ENCODE measurements at regions not wholly inside any gene's neighbourhood (a gene's known extent, or its start where the extent isn't known, plus 50 kb on each side); places are given as distances from the start of the nearest gene placed in this dataset.

DNA sequence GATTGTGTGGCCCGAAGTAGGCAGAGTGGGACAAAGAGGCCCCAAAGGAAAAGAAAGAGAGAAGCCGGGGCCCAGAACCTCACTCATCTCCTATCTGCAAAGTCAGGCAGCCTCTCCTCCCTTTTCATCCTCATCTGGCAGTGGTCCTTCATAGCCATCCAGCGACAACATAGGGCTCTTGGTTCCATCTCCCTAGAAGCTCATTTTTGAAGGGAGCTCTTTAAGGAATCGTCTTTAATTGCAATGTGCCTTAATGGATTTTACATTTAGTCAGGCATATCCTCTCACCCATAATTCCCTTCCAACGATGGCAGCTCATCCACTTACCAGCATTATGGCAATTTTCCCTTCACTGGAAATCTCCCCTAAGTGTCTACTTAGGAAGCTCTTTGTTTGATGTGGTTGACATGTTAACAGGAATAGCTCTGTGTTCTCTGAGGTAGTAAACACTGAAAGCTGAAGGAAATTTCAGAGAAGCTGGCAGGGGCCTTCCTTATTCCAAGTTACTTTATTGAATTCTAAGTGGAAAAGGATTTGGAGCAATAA lies 780.6 kb downstream of the TSN start:
- DNase-seq (ENCODE audit: low read depth in 1 of 2, low spot score in 1 of 2), result no peak
- Histone ChIP-seq H3K4me3 (no peak overlapping the region), H3K4me1 (ENCODE audit: low read depth) (peaks cover 3% of the 10 kb centered on the region), H3K36me3 (no peaks in the 10 kb centered on the region), H3K27me3 (no peaks in the 10 kb centered on the region), H3K9me3 (ENCODE audit: low read depth) (no peaks in the 10 kb centered on the region), H3K27ac (no peak overlapping the region)
- TF ChIP-seq, protein P1, sequence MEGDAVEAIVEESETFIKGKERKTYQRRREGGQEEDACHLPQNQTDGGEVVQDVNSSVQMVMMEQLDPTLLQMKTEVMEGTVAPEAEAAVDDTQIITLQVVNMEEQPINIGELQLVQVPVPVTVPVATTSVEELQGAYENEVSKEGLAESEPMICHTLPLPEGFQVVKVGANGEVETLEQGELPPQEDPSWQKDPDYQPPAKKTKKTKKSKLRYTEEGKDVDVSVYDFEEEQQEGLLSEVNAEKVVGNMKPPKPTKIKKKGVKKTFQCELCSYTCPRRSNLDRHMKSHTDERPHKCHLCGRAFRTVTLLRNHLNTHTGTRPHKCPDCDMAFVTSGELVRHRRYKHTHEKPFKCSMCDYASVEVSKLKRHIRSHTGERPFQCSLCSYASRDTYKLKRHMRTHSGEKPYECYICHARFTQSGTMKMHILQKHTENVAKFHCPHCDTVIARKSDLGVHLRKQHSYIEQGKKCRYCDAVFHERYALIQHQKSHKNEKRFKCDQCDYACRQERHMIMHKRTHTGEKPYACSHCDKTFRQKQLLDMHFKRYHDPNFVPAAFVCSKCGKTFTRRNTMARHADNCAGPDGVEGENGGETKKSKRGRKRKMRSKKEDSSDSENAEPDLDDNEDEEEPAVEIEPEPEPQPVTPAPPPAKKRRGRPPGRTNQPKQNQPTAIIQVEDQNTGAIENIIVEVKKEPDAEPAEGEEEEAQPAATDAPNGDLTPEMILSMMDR (IDR thresholded peaks at IDR 0.05; ENCODE audit: low read depth, low read length), result no peak

DNA sequence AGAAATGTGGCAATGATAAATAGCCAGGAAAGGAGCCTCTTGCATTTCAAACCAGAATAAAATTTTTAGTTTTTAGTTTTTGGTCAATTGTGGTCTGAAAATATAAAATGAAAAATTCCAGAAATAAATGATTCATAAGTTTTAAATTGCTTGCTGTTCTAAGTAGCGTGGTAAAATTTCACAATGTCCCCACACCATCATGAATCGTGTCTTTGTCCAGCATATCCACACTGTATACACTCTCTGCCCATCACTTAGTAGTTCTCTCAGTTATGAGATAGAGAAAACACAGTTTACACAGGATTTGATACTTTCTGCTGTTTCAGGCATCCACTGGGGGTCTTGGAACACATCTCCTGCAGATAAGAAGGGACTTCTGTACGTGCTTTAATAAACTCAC lies 783.9 kb downstream of the TSN start:
- DNase-seq (ENCODE audit: low read depth in 1 of 2, low spot score in 1 of 2), result peak in 1 of 2 donors; percentile 51
- Histone ChIP-seq H3K4me1 (ENCODE audit: low read depth) (no peaks in the 10 kb centered on the region), H3K27ac (no peak overlapping the region), H3K36me3 (no peaks in the 10 kb centered on the region), H3K9me3 (ENCODE audit: low read depth) (no peaks in the 10 kb centered on the region), H3K27me3 (no peaks in the 10 kb centered on the region), H3K4me3 (no peak overlapping the region)
- TF ChIP-seq, protein P1 (IDR thresholded peaks at IDR 0.05; ENCODE audit: low read depth, low read length), result no peak

DNA sequence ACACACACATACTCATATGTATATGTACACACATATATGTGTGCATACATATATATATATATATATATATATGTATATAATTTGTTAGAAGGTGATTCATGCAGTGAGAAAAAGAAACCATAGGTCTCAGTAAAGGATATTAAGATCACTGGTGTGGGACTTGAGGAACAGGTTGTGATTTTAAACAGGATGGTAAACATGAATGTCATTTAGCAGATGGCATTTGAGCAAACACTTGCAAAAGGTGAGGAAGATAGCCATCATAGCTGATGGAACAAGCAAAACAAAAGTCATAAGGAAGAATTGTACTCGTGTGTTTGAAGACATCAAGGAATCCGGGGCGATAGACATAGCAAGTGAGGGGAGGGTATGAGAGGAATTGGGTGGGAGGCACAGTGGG lies 784.5 kb downstream of the TSN start:
- Histone ChIP-seq H3K9me3 (ENCODE audit: low read depth) (no peaks in the 10 kb centered on the region), H3K36me3 (no peaks in the 10 kb centered on the region), H3K4me3 (no peak overlapping the region), H3K4me1 (ENCODE audit: low read depth) (no peaks in the 10 kb centered on the region), H3K27me3 (no peaks in the 10 kb centered on the region), H3K27ac (no peak overlapping the region)
- DNase-seq (ENCODE audit: low read depth in 1 of 2, low spot score in 1 of 2), result no peak
- TF ChIP-seq, protein P1 (IDR thresholded peaks at IDR 0.05; ENCODE audit: low read depth, low read length), result no peak

DNA sequence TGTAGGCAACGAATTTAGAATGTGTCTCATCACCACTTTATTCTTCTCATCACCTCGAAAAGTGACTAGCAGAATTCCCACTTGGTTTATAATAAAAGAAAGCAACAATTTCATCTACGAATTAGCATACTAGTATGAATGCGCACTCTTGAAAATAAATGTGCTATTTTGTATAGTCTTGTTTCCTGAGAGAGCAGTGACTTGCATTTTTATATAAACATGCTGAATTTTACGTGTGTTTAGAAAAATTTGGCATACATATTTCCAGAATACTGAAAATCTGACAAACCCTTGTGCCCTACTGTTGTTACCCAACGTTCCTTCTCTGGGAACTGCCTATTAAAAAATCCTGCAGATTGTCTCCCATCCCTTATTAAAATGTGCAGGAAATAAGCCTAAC lies 786.8 kb downstream of the TSN start:
- Histone ChIP-seq H3K9me3 (ENCODE audit: low read depth) (no peaks in the 10 kb centered on the region), H3K27me3 (no peaks in the 10 kb centered on the region), H3K4me3 (no peak overlapping the region), H3K36me3 (no peaks in the 10 kb centered on the region), H3K4me1 (ENCODE audit: low read depth) (no peaks in the 10 kb centered on the region), H3K27ac (no peak overlapping the region)
- no peak for DNase-seq (ENCODE audit: low read depth in 1 of 2, low spot score in 1 of 2)
- TF ChIP-seq, protein P1 (IDR thresholded peaks at IDR 0.05; ENCODE audit: low read depth, low read length), result no peak

DNA sequence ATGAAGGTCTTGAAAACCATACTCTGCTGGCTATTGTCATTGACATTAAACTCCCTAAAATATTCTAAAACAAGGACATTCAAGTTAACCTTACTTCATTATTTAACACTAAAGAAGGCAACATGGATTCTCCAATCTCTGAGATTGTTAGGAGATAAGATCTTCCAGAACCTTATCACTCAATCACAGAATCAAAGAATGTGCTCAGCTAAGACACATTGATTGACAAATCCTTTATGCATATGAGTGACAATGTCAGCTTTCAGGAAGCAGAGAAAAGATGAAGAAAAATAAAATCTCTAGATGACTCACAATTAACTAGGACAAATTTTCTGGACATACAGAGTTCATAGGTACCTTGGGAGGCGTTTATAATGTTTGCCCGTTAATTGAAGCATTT lies 787.2 kb downstream of the TSN start:
- no peak for DNase-seq (ENCODE audit: low read depth in 1 of 2, low spot score in 1 of 2)
- no peak overlapping the region for H3K27ac ChIP-seq
- no peaks in the 10 kb centered on the region for H3K9me3 ChIP-seq (ENCODE audit: low read depth)
- no peaks in the 10 kb centered on the region for H3K27me3 ChIP-seq
- H3K4me1 ChIP-seq (ENCODE audit: low read depth), result no peaks in the 10 kb centered on the region
- no peak overlapping the region for H3K4me3 ChIP-seq
- TF ChIP-seq, protein P1 (IDR thresholded peaks at IDR 0.05; ENCODE audit: low read depth, low read length), result no peak
- no peaks in the 10 kb centered on the region for H3K36me3 ChIP-seq

DNA sequence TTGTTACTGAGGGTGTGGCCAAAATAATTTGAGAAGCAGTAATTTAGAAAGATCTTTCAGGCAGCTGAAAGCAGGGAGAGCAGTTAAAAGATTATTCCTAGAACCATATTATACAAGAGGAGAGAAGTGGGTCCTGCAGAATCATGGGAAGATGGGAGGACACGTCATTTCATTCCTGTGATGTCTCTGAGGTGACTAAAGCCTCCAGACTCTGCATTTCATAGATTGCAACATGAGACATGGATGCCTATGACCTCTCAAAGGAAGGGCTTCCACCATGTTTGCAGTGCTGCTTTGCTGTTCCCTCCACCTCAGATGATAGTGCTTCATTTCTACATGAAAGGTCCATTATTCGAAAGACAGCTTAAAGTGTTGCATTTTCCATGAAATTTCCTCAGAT lies 788.4 kb downstream of the TSN start:
- no peak for DNase-seq (ENCODE audit: low read depth in 1 of 2, low spot score in 1 of 2)
- TF ChIP-seq, protein P1 (IDR thresholded peaks at IDR 0.05; ENCODE audit: low read depth, low read length), result no peak
- H3K4me1 ChIP-seq (ENCODE audit: low read depth), result no peaks in the 10 kb centered on the region
- no peaks in the 10 kb centered on the region for H3K36me3 ChIP-seq
- H3K9me3 ChIP-seq (ENCODE audit: low read depth), result no peaks in the 10 kb centered on the region
- no peak overlapping the region for H3K27ac ChIP-seq
- no peaks in the 10 kb centered on the region for H3K27me3 ChIP-seq
- no peak overlapping the region for H3K4me3 ChIP-seq
